Esophagus (tissue), 2 donors: ENCODE measurements at regions not wholly inside any gene's neighbourhood (a gene's known extent, or its start where the extent isn't known, plus 50 kb on each side); places are given as distances from the start of the nearest gene placed in this dataset.
A peak's percentile ranks its signal among the peaks of the same experiment; 100 is the strongest.

Experiments used
- H3K27ac ChIP-seq, 2 donors: one replicate each; pipeline ENCODE4 v1.5.1; 2013; ENCODE audit warnings: low read depth in 2 of 2, mild to moderate bottlenecking in 2 of 2, inconsistent platforms in 1 of 2, low read length in 1 of 2, moderate library complexity in 1 of 2
- H3K27me3 ChIP-seq, 2 donors: one replicate each; pipeline ENCODE4 v1.6.1; 2013; ENCODE audit warnings: low read length in 2 of 2, control low read depth in 1 of 2, mild to moderate bottlenecking in 1 of 2; ENCODE audit not compliant: insufficient read depth in 2 of 2, control insufficient read depth in 1 of 2
- H3K36me3 ChIP-seq, 2 donors: one replicate each; pipeline ENCODE4 v1.6.1; 2013; ENCODE audit warnings: low read length in 1 of 2; ENCODE audit not compliant: control insufficient read depth in 2 of 2, insufficient read depth in 2 of 2
- H3K4me1 ChIP-seq, 2 donors: one replicate each; pipeline ENCODE4 v1.6.1; 2013; ENCODE audit warnings: low read length in 1 of 2; ENCODE audit not compliant: control insufficient read depth in 2 of 2, insufficient read depth in 2 of 2
- H3K4me3 ChIP-seq, 2 donors: one replicate each; pipeline ENCODE4 v1.5.1; 2013; ENCODE audit warnings: low read length in 2 of 2, mild to moderate bottlenecking in 2 of 2, low read depth in 1 of 2, moderate library complexity in 1 of 2
- H3K9me3 ChIP-seq, 2 donors: one replicate each; pipeline ENCODE4 v1.6.1; 2013; ENCODE audit warnings: mild to moderate bottlenecking in 2 of 2, low read depth in 1 of 2, low read length in 1 of 2, moderate library complexity in 1 of 2; ENCODE audit not compliant: control insufficient read depth in 2 of 2, insufficient read depth in 1 of 2
- WGBS, 2 donors: extraction: QIAGEN DNeasy Blood & Tissue Kit; methylation state at CpG; one replicate each; pipeline ENCODE4 v1.1.7; 2013; 5-methylcytosine and 5-hydroxymethylcytosine counted together
- donor health status: healthy with polysubstance abuse.
- donor health status: Bipolar disorder and iron deficiency.

DNA sequence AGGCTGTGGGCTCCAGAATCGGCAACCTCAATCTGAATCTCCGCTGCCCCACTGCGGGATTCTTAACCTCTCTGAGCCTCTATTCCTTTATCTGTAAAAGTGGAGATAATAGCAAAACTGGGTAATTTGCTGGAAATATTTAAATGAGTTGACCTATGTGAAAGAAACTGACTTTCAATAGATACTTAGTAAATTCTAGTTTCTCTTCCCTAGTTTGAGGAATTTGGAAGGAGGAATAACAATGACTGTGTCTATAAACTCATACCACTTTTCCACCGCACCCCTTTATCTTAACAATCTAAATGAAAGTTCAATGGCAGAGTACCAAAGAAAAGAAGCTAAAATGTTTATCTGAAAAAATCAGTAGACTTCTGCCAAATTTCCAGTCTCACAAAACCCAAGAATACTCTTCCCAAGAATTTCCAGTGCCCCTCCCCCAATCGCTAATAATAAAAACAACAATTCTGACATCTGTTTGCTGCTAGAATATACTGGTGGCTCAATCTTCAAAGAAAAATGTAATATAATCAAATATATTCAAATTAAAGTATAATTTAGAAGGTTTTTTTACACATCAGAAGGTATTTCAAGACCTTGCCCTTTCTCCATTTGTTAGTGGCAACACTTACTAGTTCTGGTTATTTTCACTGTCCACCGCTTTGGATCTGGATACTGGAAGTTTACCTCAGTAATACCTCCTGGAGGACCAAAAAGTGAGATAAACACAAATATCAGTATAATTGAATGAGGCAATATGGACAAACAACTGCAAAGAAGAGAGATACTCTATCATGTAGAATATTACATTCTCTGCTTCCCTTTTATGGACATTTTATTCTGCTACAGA is 171.2 kb downstream of the LTN1 start:
- H3K27ac ChIP-seq: peak overlapping the region in 1 of 2 donors; percentile 49
- no peaks in the 10 kb centered on the region for H3K27me3 ChIP-seq
- H3K4me3 ChIP-seq: no peak overlapping the region
- no peaks in the 10 kb centered on the region for H3K4me1 ChIP-seq
- no peaks in the 10 kb centered on the region for H3K36me3 ChIP-seq
- H3K9me3 ChIP-seq: no peaks in the 10 kb centered on the region
- 70 to 74% methylated on average over 6 of the region's 6 CpGs for WGBS, 2 donors

DNA sequence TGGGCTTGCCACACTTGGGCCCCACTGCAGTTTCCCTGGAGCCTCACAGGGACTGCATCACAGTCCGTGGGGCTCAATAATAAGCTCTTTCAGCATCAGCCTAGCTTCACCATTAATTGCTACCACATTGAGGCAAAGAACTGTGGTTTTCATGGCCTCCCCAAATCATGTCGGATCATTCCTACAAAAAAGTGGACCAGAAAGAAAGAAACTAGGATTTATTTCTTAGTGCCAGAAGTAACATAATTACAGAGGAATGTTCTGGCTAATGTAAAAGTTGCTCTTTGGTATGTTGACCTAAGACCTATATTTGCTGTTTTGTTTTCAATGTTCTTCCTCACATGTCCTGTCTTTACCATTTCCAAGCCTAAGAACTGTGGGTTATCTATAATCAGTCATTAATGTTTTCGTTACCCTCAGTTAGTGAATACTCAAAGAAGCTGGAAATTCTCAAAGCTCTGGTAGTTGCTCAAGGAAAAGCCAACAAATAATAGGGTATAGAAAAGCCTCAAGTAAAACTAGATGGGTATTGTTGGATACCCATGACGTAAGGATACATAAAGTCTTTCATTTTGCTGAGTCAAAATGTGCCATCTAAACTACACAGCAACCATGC is 173.9 kb downstream of the LTN1 start:
- H3K27ac ChIP-seq: no peak overlapping the region
- no peaks in the 10 kb centered on the region for H3K36me3 ChIP-seq
- no peaks in the 10 kb centered on the region for H3K9me3 ChIP-seq
- H3K4me1 ChIP-seq: no peaks in the 10 kb centered on the region
- 79 to 85% methylated on average over 4 of the region's 4 CpGs for WGBS, 2 donors
- no peak overlapping the region for H3K4me3 ChIP-seq
- no peaks in the 10 kb centered on the region for H3K27me3 ChIP-seq

DNA sequence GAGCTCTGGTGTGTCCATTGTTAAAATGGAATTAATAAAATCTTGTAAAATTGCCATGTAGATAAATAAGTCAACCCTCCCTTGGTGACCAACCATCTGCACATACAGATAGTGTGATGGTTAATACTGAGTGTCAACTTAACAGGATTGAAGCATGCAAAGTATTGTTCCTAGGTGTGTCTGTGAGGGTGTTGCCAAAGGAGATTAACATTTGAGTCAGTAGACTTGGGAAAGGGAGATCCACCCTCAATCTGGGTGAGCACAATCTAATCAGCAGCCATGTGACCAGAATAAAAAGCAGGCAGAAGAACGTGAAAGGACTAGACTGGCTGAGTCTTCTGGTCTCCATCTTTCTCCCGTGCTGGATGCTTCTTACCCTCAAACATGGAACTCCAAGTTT is 174.8 kb downstream of the LTN1 start:
- H3K9me3 ChIP-seq: no peaks in the 10 kb centered on the region
- H3K4me1 ChIP-seq: no peaks in the 10 kb centered on the region
- no peak overlapping the region for H3K27ac ChIP-seq
- no peak overlapping the region for H3K4me3 ChIP-seq
- WGBS, 2 donors: 79 to 84% methylated on average over 2 of the region's 2 CpGs
- H3K27me3 ChIP-seq: no peaks in the 10 kb centered on the region
- no peaks in the 10 kb centered on the region for H3K36me3 ChIP-seq

DNA sequence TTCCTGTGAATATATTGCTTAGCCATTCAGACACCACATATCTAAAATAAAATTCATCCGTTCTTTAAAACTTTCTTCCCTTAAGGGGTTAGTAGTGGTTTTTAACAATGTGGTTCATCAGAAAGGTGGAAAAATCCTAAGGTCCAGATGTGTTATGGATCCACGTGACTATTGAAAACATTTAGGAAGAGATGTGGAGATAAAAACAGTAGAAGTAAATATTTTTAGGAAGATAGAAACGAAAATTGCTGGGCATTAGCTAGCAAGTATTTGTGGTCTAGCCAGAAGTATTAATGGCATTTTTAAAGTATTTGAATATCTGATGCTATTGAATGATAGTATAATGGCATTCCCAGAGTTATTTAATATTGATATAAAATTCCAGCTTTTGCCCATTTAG is 180.8 kb downstream of the LTN1 start:
- no peaks in the 10 kb centered on the region for H3K9me3 ChIP-seq
- no peak overlapping the region for H3K27ac ChIP-seq
- H3K4me3 ChIP-seq: no peak overlapping the region
- no peaks in the 10 kb centered on the region for H3K27me3 ChIP-seq
- 79 to 80% methylated on average over 3 of the region's 3 CpGs for WGBS, 2 donors
- H3K4me1 ChIP-seq: no peaks in the 10 kb centered on the region
- no peaks in the 10 kb centered on the region for H3K36me3 ChIP-seq

DNA sequence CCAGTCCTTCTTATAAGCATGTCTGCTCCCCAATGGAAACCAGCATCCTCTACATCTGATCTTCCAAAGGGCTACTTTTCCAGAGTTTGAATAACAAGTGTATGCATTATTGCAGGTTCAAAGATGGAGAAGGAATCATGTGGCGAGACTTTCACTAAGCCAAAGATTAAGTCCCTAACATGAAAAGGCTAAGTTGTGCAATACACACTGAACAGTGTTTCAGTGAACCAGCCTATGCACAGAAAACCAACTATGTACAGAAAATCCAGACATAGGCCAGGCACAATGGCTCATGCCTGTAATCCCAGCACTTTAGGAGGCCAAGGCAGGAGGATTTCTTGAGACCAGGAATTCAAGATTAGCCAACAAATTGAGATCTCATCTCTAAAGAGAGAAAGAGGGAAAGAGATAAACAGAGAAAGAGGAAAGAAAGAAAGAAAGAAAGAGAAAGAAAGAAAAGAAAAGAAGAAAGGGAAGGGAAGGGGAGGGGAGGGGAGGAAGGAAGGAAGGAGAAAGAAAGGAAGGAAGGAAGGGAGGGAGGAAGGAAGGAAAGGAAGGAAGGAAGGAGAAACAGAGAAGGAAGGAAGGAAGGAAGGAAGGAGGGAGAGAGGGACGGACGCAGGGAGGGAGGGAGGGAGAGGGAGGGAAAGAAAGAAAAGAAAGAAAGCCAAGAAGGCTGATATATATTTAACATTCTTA is 181.7 kb downstream of the LTN1 start:
- H3K4me1 ChIP-seq: no peaks in the 10 kb centered on the region
- no peaks in the 10 kb centered on the region for H3K36me3 ChIP-seq
- 82 to 84% methylated on average over 3 of the region's 3 CpGs for WGBS, 2 donors
- no peak overlapping the region for H3K27ac ChIP-seq
- no peak overlapping the region for H3K4me3 ChIP-seq
- no peaks in the 10 kb centered on the region for H3K27me3 ChIP-seq
- no peaks in the 10 kb centered on the region for H3K9me3 ChIP-seq

DNA sequence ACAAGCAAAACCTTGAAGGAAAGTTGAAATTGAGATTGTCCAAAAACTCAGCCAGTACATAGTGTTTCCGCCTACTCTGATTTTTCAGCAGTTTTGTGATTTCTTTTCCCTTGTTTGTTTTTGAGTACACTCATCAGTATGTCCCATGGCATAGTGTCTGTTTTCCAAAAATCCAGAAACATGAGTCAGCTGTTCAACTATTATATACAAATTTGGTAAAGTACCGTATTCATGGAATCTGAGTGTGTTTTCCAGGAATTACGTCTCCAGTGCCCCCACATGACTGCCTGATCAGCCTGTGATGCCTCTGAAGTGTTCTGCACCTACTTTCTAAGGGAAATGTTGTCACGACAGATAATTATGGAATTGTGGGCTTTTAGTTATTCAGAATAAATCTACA is 186.8 kb downstream of the LTN1 start:
- H3K4me3 ChIP-seq: no peak overlapping the region
- H3K27ac ChIP-seq: no peak overlapping the region
- WGBS, 2 donors: 45 to 70% methylated on average over 4 of the region's 4 CpGs

DNA sequence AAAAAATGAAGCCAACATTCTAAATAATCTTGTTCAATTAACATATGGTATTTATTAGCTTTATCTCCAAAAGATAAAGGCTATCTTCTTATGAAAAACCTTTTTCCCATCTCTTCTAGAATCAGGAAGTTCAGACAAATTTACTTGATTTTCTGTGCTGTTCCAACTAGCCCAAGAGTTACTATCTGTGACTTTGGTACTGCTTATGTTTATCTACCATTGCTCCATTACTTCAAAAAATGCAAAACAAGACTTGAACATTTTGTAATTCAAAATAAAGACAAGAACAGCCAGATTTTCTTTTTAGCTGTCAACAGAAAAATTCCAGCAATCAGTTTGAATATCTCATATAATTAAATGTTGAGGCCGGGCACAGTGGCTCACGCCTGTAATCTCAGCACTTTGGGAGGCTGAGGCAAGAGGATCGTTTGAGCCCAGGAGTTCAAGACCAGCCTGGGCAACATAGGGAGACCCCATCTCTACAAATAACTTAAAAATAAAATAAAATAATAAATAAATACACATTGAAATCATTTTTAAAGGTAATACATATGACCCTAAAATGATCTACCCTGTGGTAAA is 188.5 kb downstream of the LTN1 start:
- Histone ChIP-seq H3K36me3 (no peaks in the 10 kb centered on the region), H3K27ac (no peak overlapping the region), H3K4me3 (no peak overlapping the region), H3K9me3 (no peaks in the 10 kb centered on the region), H3K4me1 (no peaks in the 10 kb centered on the region), H3K27me3 (no peaks in the 10 kb centered on the region)
- WGBS, 2 donors: 83 to 85% methylated on average over 3 of the region's 3 CpGs

More for the DNA sequence above, 186.8 kb downstream of the LTN1 start:
- Histone ChIP-seq H3K9me3 (no peaks in the 10 kb centered on the region), H3K4me1 (no peaks in the 10 kb centered on the region), H3K27me3 (no peaks in the 10 kb centered on the region), H3K36me3 (no peaks in the 10 kb centered on the region)

DNA sequence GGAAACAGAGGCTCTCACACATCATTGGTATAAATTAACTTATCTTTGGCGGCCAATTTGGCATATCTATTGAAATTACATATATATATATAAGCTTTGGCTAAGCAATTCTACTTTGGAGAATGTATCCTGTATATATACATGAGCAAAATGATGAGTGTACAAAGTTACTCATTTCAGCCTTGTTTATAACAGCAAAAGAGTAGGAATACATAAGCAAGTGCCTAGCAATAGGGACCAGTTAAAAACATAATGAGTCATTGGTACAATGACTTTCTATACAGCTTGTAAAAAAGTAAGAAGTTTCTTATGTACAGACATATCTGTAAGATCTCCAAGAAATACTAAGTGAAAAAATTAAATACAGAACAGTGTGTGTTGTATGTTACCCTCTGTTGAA is 190.8 kb downstream of the LTN1 start:
- no peaks in the 10 kb centered on the region for H3K9me3 ChIP-seq
- no peaks in the 10 kb centered on the region for H3K36me3 ChIP-seq
- H3K4me1 ChIP-seq: no peaks in the 10 kb centered on the region
- 98 to 100% methylated on average over 1 of the region's 1 CpG for WGBS, 2 donors
- H3K4me3 ChIP-seq: no peak overlapping the region
- no peaks in the 10 kb centered on the region for H3K27me3 ChIP-seq
- H3K27ac ChIP-seq: no peak overlapping the region

DNA sequence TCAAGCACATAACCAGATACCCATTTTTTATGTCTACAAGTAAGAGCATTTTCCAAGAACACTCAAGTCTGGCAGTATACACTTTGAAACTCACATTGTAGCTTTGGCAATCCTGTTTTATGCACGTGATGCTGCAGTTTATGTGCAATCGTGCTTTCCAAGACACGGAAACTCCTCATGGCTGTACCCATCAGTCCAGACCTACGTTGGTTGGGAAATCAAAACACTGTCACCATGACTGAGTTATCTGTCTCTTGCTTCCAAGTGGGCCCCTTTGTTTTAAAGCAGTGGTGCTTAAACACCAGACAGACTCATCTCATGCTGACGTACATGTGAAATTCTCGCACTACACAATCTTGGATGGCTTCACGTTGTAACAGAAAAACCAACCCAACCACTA is 192.8 kb downstream of the LTN1 start:
- H3K27ac ChIP-seq: no peak overlapping the region
- H3K9me3 ChIP-seq: no peaks in the 10 kb centered on the region
- no peaks in the 10 kb centered on the region for H3K36me3 ChIP-seq
- H3K4me3 ChIP-seq: no peak overlapping the region
- H3K4me1 ChIP-seq: no peaks in the 10 kb centered on the region
- no peaks in the 10 kb centered on the region for H3K27me3 ChIP-seq
- WGBS, 2 donors: 89 to 90% methylated on average over 7 of the region's 7 CpGs
